ENCODE measurements at regions not wholly inside any gene's neighbourhood (a gene's known extent, or its start where the extent isn't known, plus 50 kb on each side); places are given as distances from the start of the nearest gene placed in this dataset.

DNA sequence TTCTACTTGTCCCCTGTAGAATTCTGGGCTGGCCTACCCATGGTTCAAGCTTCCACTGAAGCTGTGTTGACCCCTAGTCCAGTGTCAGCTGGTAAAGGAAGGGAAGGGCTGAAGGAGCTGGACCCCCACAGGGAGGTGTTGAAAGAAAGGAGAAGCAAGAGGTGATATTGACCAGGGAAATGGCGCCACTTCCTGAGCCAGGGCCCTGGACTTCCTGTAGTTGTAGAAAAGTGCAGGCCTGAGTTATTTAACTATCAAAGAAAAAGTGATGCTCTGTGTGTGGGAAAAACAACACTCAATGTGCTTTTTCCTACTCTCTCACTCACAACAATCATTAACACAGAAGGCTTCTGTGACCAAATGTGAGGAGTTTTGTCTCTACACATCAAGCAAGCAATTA, 60.0 kb upstream of the IER3 start:
- no peak for DNase-seq
- Histone ChIP-seq H3K27ac (no peak overlapping the region), H3K27me3 (no peaks in the 10 kb centered on the region), H3K9me3 (no peaks in the 10 kb centered on the region), H3K36me3 (no peaks in the 10 kb centered on the region), H3K4me1 (peaks cover 0 to 20% (median 12%) of the 10 kb centered on the region in 4 donors), H3K4me3 (no peak overlapping the region)
- intact Hi-C loops (cut with DNase I; ENCODE audit: low total_unique reads), result no loop called here
- TF ChIP-seq, protein P1, sequence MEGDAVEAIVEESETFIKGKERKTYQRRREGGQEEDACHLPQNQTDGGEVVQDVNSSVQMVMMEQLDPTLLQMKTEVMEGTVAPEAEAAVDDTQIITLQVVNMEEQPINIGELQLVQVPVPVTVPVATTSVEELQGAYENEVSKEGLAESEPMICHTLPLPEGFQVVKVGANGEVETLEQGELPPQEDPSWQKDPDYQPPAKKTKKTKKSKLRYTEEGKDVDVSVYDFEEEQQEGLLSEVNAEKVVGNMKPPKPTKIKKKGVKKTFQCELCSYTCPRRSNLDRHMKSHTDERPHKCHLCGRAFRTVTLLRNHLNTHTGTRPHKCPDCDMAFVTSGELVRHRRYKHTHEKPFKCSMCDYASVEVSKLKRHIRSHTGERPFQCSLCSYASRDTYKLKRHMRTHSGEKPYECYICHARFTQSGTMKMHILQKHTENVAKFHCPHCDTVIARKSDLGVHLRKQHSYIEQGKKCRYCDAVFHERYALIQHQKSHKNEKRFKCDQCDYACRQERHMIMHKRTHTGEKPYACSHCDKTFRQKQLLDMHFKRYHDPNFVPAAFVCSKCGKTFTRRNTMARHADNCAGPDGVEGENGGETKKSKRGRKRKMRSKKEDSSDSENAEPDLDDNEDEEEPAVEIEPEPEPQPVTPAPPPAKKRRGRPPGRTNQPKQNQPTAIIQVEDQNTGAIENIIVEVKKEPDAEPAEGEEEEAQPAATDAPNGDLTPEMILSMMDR (IDR thresholded peaks at IDR 0.05), result no peak

DNA sequence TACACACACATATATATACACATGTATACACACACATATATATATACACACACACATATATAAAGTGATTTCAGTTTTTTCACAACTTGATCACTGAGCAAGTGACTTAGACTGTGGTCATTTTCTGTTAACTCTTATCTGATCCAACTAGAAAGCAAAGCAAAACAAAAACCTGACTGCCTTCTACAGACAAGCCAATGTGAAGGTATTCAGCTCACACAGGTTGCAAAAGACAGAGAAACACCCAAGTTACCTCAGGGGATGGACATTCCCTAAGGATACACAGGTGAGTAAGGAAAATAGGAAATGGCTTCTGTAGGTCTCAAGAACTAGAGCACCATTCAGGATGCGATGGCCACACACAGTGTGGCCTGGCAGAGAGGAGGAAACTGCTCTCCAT, 58.4 kb upstream of the IER3 start:
- no peaks in the 10 kb centered on the region for H3K36me3 ChIP-seq
- H3K9me3 ChIP-seq, result no peaks in the 10 kb centered on the region
- TF ChIP-seq, protein P1 (IDR thresholded peaks at IDR 0.05), result no peak
- no peak overlapping the region for H3K27ac ChIP-seq
- H3K27me3 ChIP-seq, result no peaks in the 10 kb centered on the region
- DNase-seq, result no peak
- peaks cover 0 to 23% (median 12%) of the 10 kb centered on the region in 4 donors for H3K4me1 ChIP-seq
- intact Hi-C loops (cut with DNase I; ENCODE audit: low total_unique reads), result no loop called here
- H3K4me3 ChIP-seq, result no peak overlapping the region

DNA sequence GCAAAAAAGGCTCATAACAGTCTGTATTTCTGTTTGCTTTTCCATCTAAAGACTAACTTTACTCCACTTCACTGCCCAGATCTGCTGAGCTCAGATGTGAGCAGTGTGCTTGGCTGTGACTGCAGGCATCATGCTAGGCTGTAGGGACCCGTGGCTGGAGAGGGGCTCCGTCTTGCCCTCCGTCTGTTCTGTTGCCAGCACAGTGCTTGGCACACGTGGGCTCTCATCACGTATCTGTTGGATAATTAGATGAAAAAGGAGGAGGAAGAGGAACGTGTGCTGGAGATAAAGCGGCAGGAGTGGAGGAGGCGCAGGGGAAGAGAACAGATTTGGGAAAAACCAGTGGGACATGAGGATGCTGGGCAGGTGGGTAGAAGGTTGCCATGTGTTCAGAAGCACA, 57.6 kb upstream of the IER3 start:
- intact Hi-C loops (cut with DNase I; ENCODE audit: low total_unique reads), result no loop called here
- no peaks in the 10 kb centered on the region for H3K36me3 ChIP-seq

DNA sequence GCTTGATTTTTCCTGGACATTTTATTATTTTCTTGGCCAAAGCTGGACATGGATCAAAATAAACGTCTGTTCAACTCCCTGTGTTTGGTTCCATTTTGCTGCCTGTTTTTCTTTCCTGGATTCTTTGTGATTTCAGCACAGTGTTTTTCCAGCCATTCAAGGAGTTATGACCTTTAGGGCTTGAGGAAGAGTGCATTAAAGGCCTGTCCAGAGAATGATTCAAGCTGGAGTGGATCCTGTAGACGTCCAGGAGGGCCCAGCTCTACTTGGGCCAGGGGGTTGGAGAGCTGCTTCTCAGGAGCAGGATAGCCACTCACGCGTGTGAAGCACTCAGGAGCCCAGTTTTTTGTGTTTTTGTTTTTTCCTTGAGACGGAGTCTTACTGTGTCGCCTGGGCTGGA, 56.5 kb upstream of the IER3 start:
- no peaks in the 10 kb centered on the region for H3K9me3 ChIP-seq
- intact Hi-C loops (cut with DNase I; ENCODE audit: low total_unique reads), result no loop called here
- no peak overlapping the region for H3K4me3 ChIP-seq
- H3K27me3 ChIP-seq, result no peaks in the 10 kb centered on the region
- no peaks in the 10 kb centered on the region for H3K36me3 ChIP-seq
- TF ChIP-seq, protein P1 (IDR thresholded peaks at IDR 0.05), result no peak
- H3K27ac ChIP-seq, result peak overlapping the region; percentile 63 to 64
- DNase-seq, result no peak
- H3K4me1 ChIP-seq, result peaks cover 0 to 23% (median 12%) of the 10 kb centered on the region in 4 donors

More for the DNA sequence above, 57.6 kb upstream of the IER3 start:
- no peaks in the 10 kb centered on the region for H3K27me3 ChIP-seq
- peaks cover 0 to 23% (median 12%) of the 10 kb centered on the region in 4 donors for H3K4me1 ChIP-seq
- no peak overlapping the region for H3K27ac ChIP-seq
- no peak overlapping the region for H3K4me3 ChIP-seq
- no peak for DNase-seq
- TF ChIP-seq, protein P1 (IDR thresholded peaks at IDR 0.05), result no peak
- no peaks in the 10 kb centered on the region for H3K9me3 ChIP-seq

DNA sequence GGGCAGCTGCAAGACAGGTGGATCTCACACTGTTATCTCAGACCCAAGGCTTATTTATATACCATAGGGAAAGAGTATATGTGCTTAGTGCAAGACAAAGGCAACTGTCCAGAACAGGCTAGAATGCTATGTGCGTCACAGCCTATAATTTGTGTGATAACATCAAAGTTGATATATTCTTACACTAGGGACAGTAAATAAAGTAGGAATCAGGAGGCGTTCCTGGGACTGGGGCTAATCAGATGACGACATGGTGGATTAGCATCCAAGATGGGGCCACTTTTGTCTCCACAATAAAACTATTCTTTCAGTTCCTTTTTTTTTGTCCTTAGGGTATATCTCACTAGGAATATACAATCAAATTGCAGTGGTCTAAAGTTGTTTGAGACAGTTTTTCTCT, 54.9 kb upstream of the IER3 start:
- Histone ChIP-seq H3K27ac (no peak overlapping the region), H3K9me3 (no peaks in the 10 kb centered on the region), H3K4me3 (no peak overlapping the region), H3K27me3 (no peaks in the 10 kb centered on the region), H3K4me1 (peaks cover 0 to 23% (median 12%) of the 10 kb centered on the region in 4 donors), H3K36me3 (no peaks in the 10 kb centered on the region)
- intact Hi-C loops (cut with DNase I; ENCODE audit: low total_unique reads), result no loop called here
- DNase-seq, result no peak
- TF ChIP-seq, protein P1 (IDR thresholded peaks at IDR 0.05), result no peak

DNA sequence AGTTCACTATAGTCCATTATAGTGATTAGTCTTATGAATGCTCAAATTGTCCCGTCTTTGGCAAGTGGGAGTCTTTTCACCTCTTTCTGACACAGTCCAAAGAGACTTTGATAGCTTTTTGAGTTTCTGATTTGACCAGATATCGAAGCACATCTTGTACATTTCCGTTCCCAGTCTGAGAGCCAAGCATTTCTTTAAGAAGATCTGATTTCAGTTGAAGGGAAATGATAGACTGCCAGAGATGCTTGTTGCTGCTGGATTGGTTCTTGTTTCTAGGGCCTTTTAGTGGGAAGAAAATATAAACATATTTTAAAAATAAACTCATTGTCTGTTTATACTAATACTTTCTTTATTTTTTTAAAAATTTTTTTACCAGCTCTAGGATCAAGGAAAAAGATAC, 54.1 kb upstream of the IER3 start:
- Histone ChIP-seq H3K4me3 (no peak overlapping the region), H3K27ac (no peak overlapping the region), H3K36me3 (no peaks in the 10 kb centered on the region), H3K27me3 (no peaks in the 10 kb centered on the region), H3K4me1 (peaks cover 0 to 25% (median 12%) of the 10 kb centered on the region in 4 donors), H3K9me3 (no peaks in the 10 kb centered on the region)
- TF ChIP-seq, protein P1 (IDR thresholded peaks at IDR 0.05), result no peak
- intact Hi-C loops (cut with DNase I; ENCODE audit: low total_unique reads), result no loop called here
- no peak for DNase-seq
